NCI-H2081 treated with DMSO at 0.1 percent for 48 hours (cell line): ENCODE measurements at regions not wholly inside any gene's neighbourhood (a gene's known extent, or its start where the extent isn't known, plus 50 kb on each side); places are given as distances from the start of the nearest gene placed in this dataset.
"Not testable (repeated sequence)": the region's sequence is repeated elsewhere in the genome, so short reads cannot be mapped to it uniquely, and the experiment has no call there.

ENCODE experiments used
- DNase-seq: peaks from one replicate; lab custom pipeline; 2025; lab: John Stamatoyannopoulos, UW

- DNase-seq: no peak
Measured at GRCh38 chr9:115543511-115543910, 425.6 kb upstream of the TNC start.

- no peak for DNase-seq
Measured at GRCh38 chr9:115548609-115549260, 430.8 kb upstream of the TNC start.

- DNase-seq: no peak
Measured at GRCh38 chr9:115551396-115551795, 433.4 kb upstream of the TNC start.

- no peak for DNase-seq
Measured at GRCh38 chr9:115553060-115553773, 435.3 kb upstream of the TNC start.

GRCh38 chr9:115556432-115556831 is 438.5 kb upstream of the TNC start:
- DNase-seq: no peak

GRCh38 chr9:115575147-115575546 is 457.2 kb upstream of the TNC start:
- no peak for DNase-seq

- not testable (repeated sequence) for DNase-seq
Measured at GRCh38 chr9:115585458-115585857, 467.5 kb upstream of the TNC start.

- no peak for DNase-seq
Measured at GRCh38 chr9:115587310-115587709, 469.4 kb upstream of the TNC start.

GRCh38 chr9:115590011-115590410 is 472.1 kb upstream of the TNC start:
- no peak for DNase-seq

GRCh38 chr9:115591584-115591984 is 473.6 kb upstream of the TNC start:
- peak; percentile 81 for DNase-seq

GRCh38 chr9:115593587-115594091 is 475.7 kb upstream of the TNC start:
- no peak for DNase-seq

- DNase-seq: no peak
Measured at GRCh38 chr9:115594557-115594956, 476.6 kb upstream of the TNC start.

GRCh38 chr9:115596021-115596745 is 478.2 kb upstream of the TNC start:
- DNase-seq: no peak

GRCh38 chr9:115596746-115597080 is 478.8 kb upstream of the TNC start:
- no peak for DNase-seq

- DNase-seq: no peak
Measured at GRCh38 chr9:115597330-115597895, 479.5 kb upstream of the TNC start.

- DNase-seq: no peak
Measured at GRCh38 chr9:115598751-115599150, 480.8 kb upstream of the TNC start.

GRCh38 chr9:115599898-115600297 is 481.9 kb upstream of the TNC start:
- DNase-seq: no peak

- DNase-seq: no peak
Measured at GRCh38 chr9:115601434-115601833, 483.5 kb upstream of the TNC start.

- no peak for DNase-seq
Measured at GRCh38 chr9:115604831-115605483, 487.0 kb upstream of the TNC start.

- no peak for DNase-seq
Measured at GRCh38 chr9:115606838-115607237, 488.9 kb upstream of the TNC start.

- no peak for DNase-seq
Measured at GRCh38 chr9:115614326-115614999, 496.5 kb upstream of the TNC start.

- DNase-seq: no peak
Measured at GRCh38 chr9:115615000-115615401, 497.0 kb upstream of the TNC start.
